OCI-LY7 (cell line): ENCODE measurements at regions not wholly inside any gene's neighbourhood (a gene's known extent, or its start where the extent isn't known, plus 50 kb on each side); places are given as distances from the start of the nearest gene placed in this dataset.

Source experiments
- BruUV-seq: library from RNA; stranded (reverse); fragments of 400-500 nt; replicated peaks from 2 replicates; lab custom pipeline; 2021; lab: Mats Ljungman, UMichigan
- CTCF ChIA-PET: fragments of 300-600 bp; sonication (Branson Sonifier 250); formaldehyde crosslinking; loops from one replicate; lab custom pipeline; 2022; ENCODE audit warnings: antibody characterized with exemption; ENCODE audit not compliant: unreplicated experiment; lab: Charles Lee
- POLR2A ChIA-PET: fragments of 300-600 bp; sonication (Branson Sonifier 250); formaldehyde crosslinking; loops from one replicate; lab custom pipeline; 2022; ENCODE audit warnings: antibody characterized with exemption; lab: Charles Lee
- DNase-seq: peaks from one replicate; pipeline ENCODE4 v3.0.0-alpha.2; 2015; ENCODE audit warnings: low spot score
- H2AFZ ChIP-seq: fragments of 200-600 bp; sonication (generic), shearing (Covaris generic); 2 replicates; pipeline ENCODE4 v1.6.1; 2014; ENCODE audit warnings: mild to moderate bottlenecking, antibody characterized with exemption, low read length, moderate library complexity
- H3K27ac ChIP-seq: fragments of 200-600 bp; sonication (generic); 2 replicates; pipeline ENCODE4 v1.5.1; 2014; ENCODE audit warnings: mixed run types, low read depth, mild to moderate bottlenecking, moderate library complexity, low read length, inconsistent platforms; ENCODE audit not compliant: poor library complexity, severe bottlenecking
- H3K36me3 ChIP-seq: fragments of 200-600 bp; sonication (generic); 2 replicates; pipeline ENCODE4 v1.6.1; 2014; ENCODE audit warnings: mild to moderate bottlenecking, antibody characterized with exemption, low read length, moderate library complexity, mixed read lengths; ENCODE audit not compliant: insufficient read depth
- H3K4me1 ChIP-seq: fragments of 200-600 bp; sonication (generic); 2 replicates; pipeline ENCODE4 v1.5.1; 2014; ENCODE audit warnings: mild to moderate bottlenecking, low read length; ENCODE audit not compliant: insufficient read depth, poor library complexity, severe bottlenecking
- H3K4me2 ChIP-seq: fragments of 200-600 bp; sonication (generic); 2 replicates; pipeline ENCODE4 v1.6.1; 2014; ENCODE audit warnings: mild to moderate bottlenecking, low read length
- H3K4me3 ChIP-seq: fragments of 200-600 bp; sonication (generic); 2 replicates; pipeline ENCODE4 v1.5.1; 2014; ENCODE audit warnings: mild to moderate bottlenecking, low read depth, low read length; ENCODE audit not compliant: poor library complexity, severe bottlenecking
- H3K79me2 ChIP-seq: fragments of 200-600 bp; sonication (generic); 2 replicates; pipeline ENCODE4 v1.6.1; 2016; ENCODE audit warnings: low read depth, mild to moderate bottlenecking, low read length, moderate library complexity, mixed read lengths; ENCODE audit not compliant: insufficient read depth
- H3K9me2 ChIP-seq: fragments of 200-600 bp; sonication (generic); 2 replicates; pipeline ENCODE4 v1.6.1; 2016; ENCODE audit warnings: mild to moderate bottlenecking, low read length, mixed read lengths; ENCODE audit not compliant: insufficient read depth
- H3K9me3 ChIP-seq: fragments of 200-600 bp; sonication (generic); 2 replicates; pipeline ENCODE4 v1.6.1; 2014; ENCODE audit warnings: mild to moderate bottlenecking, mixed run types, low read length, mixed read lengths
- H4K20me1 ChIP-seq: fragments of 200-600 bp; sonication (generic); 2 replicates; pipeline ENCODE4 v1.6.1; 2014; ENCODE audit warnings: mild to moderate bottlenecking, antibody characterized with exemption, low read length, moderate library complexity, mixed read lengths; ENCODE audit not compliant: insufficient read depth
- EZH2phosphoT487 ChIP-seq: fragments of 200-600 bp; sonication (generic); IDR thresholded peaks from 2 replicates; pipeline ENCODE4 v1.6.1; 2018; ENCODE audit warnings: low read depth, borderline replicate concordance, mild to moderate bottlenecking, mixed run types, antibody characterized with exemption, low read length, moderate library complexity, mixed read lengths
- intact Hi-C: fragments of 100-400 bp; cut with micrococcal nuclease; formaldehyde crosslinking; loops from one replicate; pipeline ENCODE4 v1.10.0; 2022; ENCODE audit not compliant: unreplicated experiment
- TF ChIP-seq, protein P1 (sequence below): fragments of 200-600 bp; sonication (generic); conservative IDR thresholded peaks from 2 replicates; pipeline ENCODE4 v1.5.1; 2014; ENCODE audit warnings: mild to moderate bottlenecking, antibody characterized with exemption, low read length, moderate library complexity, mixed read lengths

DNA sequence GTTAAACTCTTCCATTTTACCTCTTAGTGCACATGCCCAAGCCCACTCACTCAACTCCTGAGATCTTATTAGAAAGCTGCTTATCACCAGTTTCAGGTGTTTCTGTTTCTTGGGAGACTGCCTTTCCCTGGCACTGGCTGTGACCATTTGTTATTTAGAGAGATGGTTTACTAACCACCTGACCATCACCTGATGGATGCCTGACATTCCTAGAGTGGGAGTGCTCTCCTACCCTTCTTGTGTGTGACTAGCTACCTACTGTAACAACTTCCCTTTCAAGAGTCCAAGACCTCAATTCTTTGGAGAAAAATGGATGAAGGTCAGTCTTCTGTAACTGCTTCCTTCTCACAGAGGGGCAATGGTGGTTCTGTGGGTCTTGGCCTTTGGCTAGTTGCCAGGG, 755.2 kb upstream of the ADAMTS5 start:
- H3K9me3 ChIP-seq = peaks cover 14% of the 10 kb centered on the region; the same call in 1 of the 2 replicates
- H3K27ac ChIP-seq = no peak overlapping the region
- no peaks in the 10 kb centered on the region for H3K79me2 ChIP-seq
- intact Hi-C loops = no loop called here
- ChIA-PET CTCF (no interaction called here), POLR2A (no interaction called here)
- H3K4me1 ChIP-seq = no peaks in the 10 kb centered on the region
- H2AFZ ChIP-seq = no peak overlapping the region
- H4K20me1 ChIP-seq = no peaks in the 10 kb centered on the region
- H3K36me3 ChIP-seq = no peaks in the 10 kb centered on the region
- no peak overlapping the region for H3K4me2 ChIP-seq
- no peak for DNase-seq
- TF ChIP-seq, protein P1, sequence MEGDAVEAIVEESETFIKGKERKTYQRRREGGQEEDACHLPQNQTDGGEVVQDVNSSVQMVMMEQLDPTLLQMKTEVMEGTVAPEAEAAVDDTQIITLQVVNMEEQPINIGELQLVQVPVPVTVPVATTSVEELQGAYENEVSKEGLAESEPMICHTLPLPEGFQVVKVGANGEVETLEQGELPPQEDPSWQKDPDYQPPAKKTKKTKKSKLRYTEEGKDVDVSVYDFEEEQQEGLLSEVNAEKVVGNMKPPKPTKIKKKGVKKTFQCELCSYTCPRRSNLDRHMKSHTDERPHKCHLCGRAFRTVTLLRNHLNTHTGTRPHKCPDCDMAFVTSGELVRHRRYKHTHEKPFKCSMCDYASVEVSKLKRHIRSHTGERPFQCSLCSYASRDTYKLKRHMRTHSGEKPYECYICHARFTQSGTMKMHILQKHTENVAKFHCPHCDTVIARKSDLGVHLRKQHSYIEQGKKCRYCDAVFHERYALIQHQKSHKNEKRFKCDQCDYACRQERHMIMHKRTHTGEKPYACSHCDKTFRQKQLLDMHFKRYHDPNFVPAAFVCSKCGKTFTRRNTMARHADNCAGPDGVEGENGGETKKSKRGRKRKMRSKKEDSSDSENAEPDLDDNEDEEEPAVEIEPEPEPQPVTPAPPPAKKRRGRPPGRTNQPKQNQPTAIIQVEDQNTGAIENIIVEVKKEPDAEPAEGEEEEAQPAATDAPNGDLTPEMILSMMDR = no peak
- TF ChIP-seq EZH2phosphoT487 = no peak
- no peaks in the 10 kb centered on the region for H3K9me2 ChIP-seq
- no peak overlapping the region for H3K4me3 ChIP-seq
- BruUV-seq = no TSS peak

DNA sequence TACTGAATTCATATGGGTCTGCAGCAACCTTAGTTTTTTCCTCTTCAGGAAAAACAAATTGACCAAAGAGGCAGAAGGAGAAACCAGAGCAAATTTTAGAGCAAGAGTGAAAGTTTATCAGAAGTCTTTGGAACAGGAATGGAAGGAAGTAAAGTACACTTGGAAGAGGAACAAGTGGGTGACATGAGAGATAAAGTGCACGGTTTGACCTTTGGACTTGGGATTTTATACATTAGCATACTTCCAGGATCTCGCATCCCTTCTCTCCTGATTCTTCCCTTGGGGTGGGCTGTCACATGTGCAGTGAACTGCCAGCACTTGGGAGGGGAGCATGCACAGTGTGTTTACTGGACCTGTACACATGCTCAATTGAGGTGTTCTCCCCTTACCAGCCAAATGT, 754.8 kb upstream of the ADAMTS5 start:
- TF ChIP-seq, protein P1 = no peak
- no peak for TF ChIP-seq EZH2phosphoT487
- H2AFZ ChIP-seq = no peak overlapping the region
- H3K4me1 ChIP-seq = no peaks in the 10 kb centered on the region
- ChIA-PET CTCF (no interaction called here), POLR2A (interaction anchor here (0.6 kb wide), 1 partner anchor 23 kb away, joined by 4 read pairs; no protein-coding TSS in a partner anchor)
- intact Hi-C loops = no loop called here
- no peaks in the 10 kb centered on the region for H4K20me1 ChIP-seq
- DNase-seq = no peak
- H3K4me3 ChIP-seq = no peak overlapping the region
- peaks cover 14% of the 10 kb centered on the region; the same call in 1 of the 2 replicates for H3K9me3 ChIP-seq
- H3K36me3 ChIP-seq = no peaks in the 10 kb centered on the region
- H3K79me2 ChIP-seq = no peaks in the 10 kb centered on the region
- BruUV-seq = no TSS peak
- H3K4me2 ChIP-seq = no peak overlapping the region
- no peak overlapping the region for H3K27ac ChIP-seq
- H3K9me2 ChIP-seq = no peaks in the 10 kb centered on the region

DNA sequence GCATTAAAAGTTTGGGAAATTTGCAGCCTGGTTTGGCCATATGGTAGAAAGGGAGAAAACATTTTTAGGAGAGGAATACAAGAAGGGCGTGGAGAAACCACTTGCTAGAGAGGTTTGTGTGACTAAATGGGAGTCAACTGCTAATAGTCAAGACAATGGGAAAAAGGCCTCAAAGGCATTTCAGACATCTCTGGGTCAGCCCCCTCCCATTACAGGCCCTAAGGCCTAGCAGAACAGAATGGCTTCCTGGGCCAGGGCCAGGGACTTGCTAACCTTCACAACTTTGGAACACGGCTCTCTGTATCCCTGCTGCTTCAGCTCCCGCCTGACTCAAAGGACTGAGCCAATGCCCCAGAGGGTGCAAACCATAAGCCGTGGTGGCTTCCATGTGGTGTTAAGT, 752.3 kb upstream of the ADAMTS5 start:
- no peak for DNase-seq
- Histone ChIP-seq H3K9me3 (peaks cover 14% of the 10 kb centered on the region; the same call in 1 of the 2 replicates), H2AFZ (no peak overlapping the region), H3K27ac (no peak overlapping the region), H3K9me2 (no peaks in the 10 kb centered on the region), H3K36me3 (no peaks in the 10 kb centered on the region), H3K4me2 (no peak overlapping the region), H3K79me2 (no peaks in the 10 kb centered on the region), H3K4me3 (no peak overlapping the region), H3K4me1 (no peaks in the 10 kb centered on the region), H4K20me1 (no peaks in the 10 kb centered on the region)
- intact Hi-C loops = no loop called here
- ChIA-PET POLR2A (no interaction called here), CTCF (no interaction called here)
- no TSS peak for BruUV-seq
- TF ChIP-seq EZH2phosphoT487 = no peak
